BJ (cell line): ENCODE measurements at regions not wholly inside any gene's neighbourhood (a gene's known extent, or its start where the extent isn't known, plus 50 kb on each side); places are given as distances from the start of the nearest gene placed in this dataset.

Experiments
- CTCF ChIA-PET: fragments of 350-600 bp; formaldehyde crosslinking; extraction: SDS; loops from one replicate; lab custom pipeline; 2021; ENCODE audit warnings: antibody characterized with exemption, inconsistent platforms; lab: Yijun Ruan, JAX
- POLR2A ChIA-PET: fragments of 300-600 bp; sonication (Branson Sonifier 250); formaldehyde crosslinking; extraction: SDS; loops from one replicate; lab custom pipeline; 2021; ENCODE audit warnings: antibody characterized with exemption; lab: Charles Lee
- DNase-seq: peaks from one replicate; pipeline ENCODE4 v3.0.0-alpha.2; 2011; ENCODE audit warnings: low read depth
- H3K27me3 ChIP-seq: 2 replicates; pipeline ENCODE4 v1.6.0; 2011; ENCODE audit warnings: low read length; ENCODE audit not compliant: control insufficient read depth, insufficient read depth
- H3K36me3 ChIP-seq: 2 replicates; pipeline ENCODE4 v1.5.1; 2011; ENCODE audit warnings: low read length; ENCODE audit not compliant: control insufficient read depth, insufficient read depth
- H3K4me3 ChIP-seq: 2 replicates; pipeline ENCODE4 v1.5.1; 2011; ENCODE audit warnings: low read depth, mild to moderate bottlenecking, control low read depth, low read length
- CTCF ChIP-seq: IDR thresholded peaks from 2 replicates; pipeline ENCODE4 v1.5.1; 2011; ENCODE audit warnings: low read depth, mild to moderate bottlenecking, control low read depth, inconsistent platforms, low read length, moderate library complexity; ENCODE audit not compliant: insufficient read depth

- CTCF ChIA-PET, result no interaction called here
- DNase-seq, result no peak
- POLR2A ChIA-PET, result no interaction called here
- Histone ChIP-seq H3K27me3 (no peaks in the 10 kb centered on the region), H3K36me3 (no peaks in the 10 kb centered on the region), H3K4me3 (no peak overlapping the region)
- TF ChIP-seq CTCF, result no peak
These were observed 130.7 kb downstream of the WNT7A start for GRCh38 chr3:13749063-13749764.

GRCh38 chr3:13748276-13748879 lies 131.5 kb downstream of the WNT7A start:
- TF ChIP-seq CTCF, result no peak
- Histone ChIP-seq H3K27me3 (no peaks in the 10 kb centered on the region), H3K36me3 (no peaks in the 10 kb centered on the region), H3K4me3 (no peak overlapping the region)
- no peak for DNase-seq
- ChIA-PET CTCF (no interaction called here), POLR2A (no interaction called here)

- ChIA-PET POLR2A (no interaction called here), CTCF (no interaction called here)
- TF ChIP-seq CTCF, result no peak
- Histone ChIP-seq H3K36me3 (no peaks in the 10 kb centered on the region), H3K27me3 (no peaks in the 10 kb centered on the region), H3K4me3 (no peak overlapping the region)
- DNase-seq, result no peak
These were observed 132.2 kb downstream of the WNT7A start for GRCh38 chr3:13747627-13748026.

GRCh38 chr3:13746385-13746784 lies 133.5 kb downstream of the WNT7A start:
- ChIA-PET CTCF (interaction anchor here (0.6 kb wide), 1 partner anchor 8 kb away, joined by 5 read pairs; no protein-coding TSS in a partner anchor), POLR2A (no interaction called here)
- no peak for DNase-seq
- Histone ChIP-seq H3K4me3 (no peak overlapping the region), H3K27me3 (no peaks in the 10 kb centered on the region), H3K36me3 (no peaks in the 10 kb centered on the region)
- no peak for TF ChIP-seq CTCF

GRCh38 chr3:13745636-13746035 lies 134.2 kb downstream of the WNT7A start:
- TF ChIP-seq CTCF, result no peak
- Histone ChIP-seq H3K27me3 (no peaks in the 10 kb centered on the region), H3K4me3 (no peak overlapping the region), H3K36me3 (no peaks in the 10 kb centered on the region)
- CTCF ChIA-PET, result interaction anchor here (0.6 kb wide), 1 partner anchor 9 kb away, joined by 5 read pairs; no protein-coding TSS in a partner anchor
- POLR2A ChIA-PET, result no interaction called here
- no peak for DNase-seq
